HEK293T (cell line): ENCODE measurements at regions not wholly inside any gene's neighbourhood (a gene's known extent, or its start where the extent isn't known, plus 50 kb on each side); places are given as distances from the start of the nearest gene placed in this dataset.

Source experiments
- ARNT ChIP-seq: fragments of 450-650 bp; IDR thresholded peaks from 2 replicates; pipeline ENCODE4 v1.6.1; 2017; ENCODE audit warnings: mild to moderate bottlenecking
- BHLHE40 ChIP-seq: fragments of 450-650 bp; IDR thresholded peaks from 2 replicates; pipeline ENCODE4 v1.6.1; 2016; ENCODE audit warnings: mild to moderate bottlenecking, moderate library complexity, borderline replicate concordance
- ELF4 ChIP-seq: fragments of 450-650 bp; IDR thresholded peaks from 2 replicates; pipeline ENCODE4 v1.6.1; 2017; ENCODE audit warnings: antibody characterized with exemption
- FOXK2 ChIP-seq: fragments of 450-650 bp; IDR thresholded peaks from 2 replicates; pipeline ENCODE4 v1.6.1; 2016; ENCODE audit warnings: mild to moderate bottlenecking
- FOXM1 ChIP-seq: fragments of 450-650 bp; IDR thresholded peaks from 2 replicates; pipeline ENCODE4 v1.6.1; 2017; ENCODE audit warnings: mild to moderate bottlenecking, borderline replicate concordance
- HDGF ChIP-seq: fragments of 450-650 bp; IDR thresholded peaks from 2 replicates; pipeline ENCODE4 v1.6.1; 2017; ENCODE audit warnings: antibody characterized with exemption, borderline replicate concordance
- L3MBTL2 ChIP-seq: fragments of 450-650 bp; conservative IDR thresholded peaks from 2 replicates; pipeline ENCODE4 v1.6.1; 2016; ENCODE audit warnings: mild to moderate bottlenecking
- LEF1 ChIP-seq: fragments of 450-650 bp; IDR thresholded peaks from 2 replicates; pipeline ENCODE4 v1.6.1; 2017; ENCODE audit warnings: mild to moderate bottlenecking, borderline replicate concordance
- NFRKB ChIP-seq: fragments of 450-650 bp; IDR thresholded peaks from 2 replicates; pipeline ENCODE4 v1.6.1; 2016; ENCODE audit warnings: mild to moderate bottlenecking, moderate library complexity
- PKNOX1 ChIP-seq: fragments of 450-650 bp; IDR thresholded peaks from 2 replicates; pipeline ENCODE4 v1.6.1; 2016
- SP1 ChIP-seq: fragments of 450-650 bp; IDR thresholded peaks from 2 replicates; pipeline ENCODE4 v1.6.1; 2017
- SUZ12 ChIP-seq: fragments of 450-650 bp; IDR thresholded peaks from 2 replicates; pipeline ENCODE4 v1.6.1; 2016; ENCODE audit warnings: mild to moderate bottlenecking
- TARDBP ChIP-seq: fragments of 450-650 bp; IDR thresholded peaks from 2 replicates; pipeline ENCODE4 v1.6.1; 2016
- ZNF384 ChIP-seq: fragments of 450-650 bp; IDR thresholded peaks from 2 replicates; pipeline ENCODE4 v1.6.1; 2016

DNA sequence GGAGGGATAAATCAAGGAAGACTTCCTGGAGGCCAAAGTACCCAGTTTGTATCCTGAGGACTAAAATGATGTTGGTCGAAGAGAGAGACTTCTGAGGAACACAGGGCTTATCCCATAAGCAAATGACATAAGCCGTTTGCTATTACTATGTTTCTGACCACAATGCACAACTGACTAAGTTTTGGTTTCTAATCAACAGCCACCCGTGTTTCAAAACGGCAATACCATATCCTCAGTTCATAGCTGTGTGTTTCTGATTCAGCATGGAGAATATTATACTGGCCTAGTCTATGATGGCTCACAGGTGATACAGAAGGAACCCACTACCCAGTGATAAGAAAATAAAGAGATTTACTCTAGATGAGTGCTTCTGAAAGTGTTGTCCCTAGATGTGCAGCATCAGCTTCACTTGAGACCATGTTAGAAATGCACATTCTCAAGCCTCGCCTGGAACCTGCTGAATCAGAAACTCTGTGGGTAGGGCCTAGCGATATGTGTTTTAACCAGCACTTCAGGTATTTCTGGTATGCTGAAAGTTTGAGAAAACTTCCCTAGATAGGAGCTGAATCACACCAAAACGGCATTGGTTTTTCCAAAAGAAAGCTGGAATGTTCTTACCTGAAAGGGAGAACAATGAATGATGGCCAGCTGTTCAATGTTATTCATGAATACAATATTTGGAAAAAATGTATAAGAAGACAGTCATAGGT, 639.7 kb upstream of the NR2F2 start:
- TF ChIP-seq ELF4, result no peak
- TF ChIP-seq HDGF, result no peak
- TF ChIP-seq TARDBP, result no peak
- no peak for TF ChIP-seq PKNOX1
- TF ChIP-seq SP1, result no peak
- TF ChIP-seq BHLHE40, result no peak
- no peak for TF ChIP-seq FOXM1
- TF ChIP-seq ARNT, result no peak
- TF ChIP-seq LEF1, result no peak
- no peak for TF ChIP-seq ZNF384
- no peak for TF ChIP-seq FOXK2
- no peak for TF ChIP-seq NFRKB
- no peak for TF ChIP-seq L3MBTL2
- TF ChIP-seq SUZ12, result no peak
